ENCODE measurements at regions not wholly inside any gene's neighbourhood (a gene's known extent, or its start where the extent isn't known, plus 50 kb on each side); places are given as distances from the start of the nearest gene placed in this dataset.
"Not testable (repeated sequence)": the region's sequence is repeated elsewhere in the genome, so short reads cannot be mapped to it uniquely, and the experiment has no call there.

DNA sequence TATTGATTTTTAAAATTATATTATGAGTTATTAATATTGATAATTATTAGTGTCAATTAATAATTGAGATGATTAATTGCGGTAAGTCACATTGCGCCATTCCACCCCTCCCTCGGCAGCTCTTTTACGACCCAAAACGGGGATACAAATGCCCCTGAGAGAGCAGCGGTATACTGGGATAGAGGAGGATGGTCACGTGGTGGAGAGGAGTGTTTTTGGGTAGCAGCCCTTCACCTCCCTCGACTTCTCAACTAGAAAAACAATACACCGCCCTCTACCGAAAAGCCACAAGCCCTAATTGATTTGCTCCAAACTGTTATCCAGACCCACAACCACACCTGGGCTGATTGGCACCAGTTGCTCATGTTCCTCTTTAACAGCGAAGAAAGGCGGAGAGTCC is 71.0 kb downstream of the DAPL1 start:
- DNase-seq (ENCODE audit: low read depth); H3K4me3 ChIP-seq (ENCODE audit: control insufficient read depth, low read depth, low read length): not testable (repeated sequence)

GRCh38 chr2:158867531-158868191 is 72.5 kb downstream of the DAPL1 start:
- DNase-seq (ENCODE audit: low read depth); H3K4me3 ChIP-seq (ENCODE audit: control insufficient read depth, low read depth, low read length): not testable (repeated sequence)

DNA sequence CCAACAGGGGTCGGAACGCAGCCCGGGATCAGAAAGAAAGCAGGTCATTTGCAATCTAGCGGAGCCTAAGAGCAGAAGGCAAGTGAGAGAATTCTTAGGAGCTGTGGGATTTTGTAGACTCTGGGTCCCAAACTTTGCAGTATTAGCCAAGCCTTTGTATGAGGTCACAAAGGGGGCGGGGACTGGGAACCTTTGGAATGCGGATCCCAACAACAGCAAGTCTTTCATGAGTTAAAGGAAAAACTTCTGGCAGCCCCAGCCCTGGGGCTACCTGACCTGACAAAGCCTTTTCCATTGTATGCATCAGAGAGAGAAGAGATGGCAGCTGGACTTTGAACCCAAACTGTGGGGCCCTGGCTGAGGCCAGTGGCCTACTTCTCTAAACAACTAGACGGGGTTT is 73.3 kb downstream of the DAPL1 start:
- not testable (repeated sequence) for H3K4me3 ChIP-seq (ENCODE audit: control insufficient read depth, low read depth, low read length); DNase-seq (ENCODE audit: low read depth)

GRCh38 chr2:158869122-158869521 is 74.0 kb downstream of the DAPL1 start:
- DNase-seq (ENCODE audit: low read depth): not testable (repeated sequence)

GRCh38 chr2:158869609-158870008 is 74.5 kb downstream of the DAPL1 start:
- not testable (repeated sequence) for DNase-seq (ENCODE audit: low read depth); H3K4me3 ChIP-seq (ENCODE audit: control insufficient read depth, low read depth, low read length)

More at GRCh38 chr2:158869122-158869521, 74.0 kb downstream of the DAPL1 start:
- H3K4me3 ChIP-seq (ENCODE audit: control insufficient read depth, low read depth, low read length): not testable (repeated sequence)

DNA sequence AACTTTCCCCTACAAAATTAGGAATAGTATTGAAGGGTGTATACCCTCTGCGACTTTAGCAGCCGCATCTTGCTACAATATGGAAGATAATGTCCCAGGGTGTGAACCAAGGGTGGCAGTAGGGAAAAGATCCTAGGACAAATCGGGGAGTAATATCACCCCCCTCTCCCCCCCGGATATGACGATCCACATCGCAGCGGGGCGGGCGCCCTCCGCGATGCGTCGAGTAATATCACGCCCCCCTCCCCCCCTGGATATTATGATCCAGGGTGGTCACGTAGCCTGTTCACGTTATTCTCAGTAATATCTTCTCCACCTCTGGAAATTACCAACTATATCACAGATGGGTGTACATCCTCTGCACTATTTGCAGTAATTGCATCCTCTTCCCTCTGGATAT is 82.9 kb downstream of the DAPL1 start:
- no peak for TF ChIP-seq CTCF (IDR thresholded peaks at IDR 0.05; ENCODE audit: control insufficient read depth, insufficient read depth, low read depth, low read length, missing control alignments)
- no peak overlapping the region for H3K4me3 ChIP-seq (ENCODE audit: control insufficient read depth, low read depth, low read length)
- no peak for DNase-seq (ENCODE audit: low read depth)

- H3K4me3 ChIP-seq (ENCODE audit: control insufficient read depth, low read depth, low read length): no peak overlapping the region
- TF ChIP-seq CTCF (IDR thresholded peaks at IDR 0.05; ENCODE audit: control insufficient read depth, insufficient read depth, low read depth, low read length, missing control alignments): no peak
- no peak for DNase-seq (ENCODE audit: low read depth)
Observed at GRCh38 chr2:158879229-158879903, 84.2 kb downstream of the DAPL1 start.

GRCh38 chr2:158882297-158882696 is 86.1 kb upstream of the TANC1 start:
- no peak overlapping the region for H3K4me3 ChIP-seq (ENCODE audit: control insufficient read depth, low read depth, low read length)
- no peak for DNase-seq (ENCODE audit: low read depth)
- no peak for TF ChIP-seq CTCF (IDR thresholded peaks at IDR 0.05; ENCODE audit: control insufficient read depth, insufficient read depth, low read depth, low read length, missing control alignments)

GRCh38 chr2:158884552-158884951 is 83.9 kb upstream of the TANC1 start:
- H3K4me3 ChIP-seq (ENCODE audit: control insufficient read depth, low read depth, low read length): not testable (repeated sequence)

DNA sequence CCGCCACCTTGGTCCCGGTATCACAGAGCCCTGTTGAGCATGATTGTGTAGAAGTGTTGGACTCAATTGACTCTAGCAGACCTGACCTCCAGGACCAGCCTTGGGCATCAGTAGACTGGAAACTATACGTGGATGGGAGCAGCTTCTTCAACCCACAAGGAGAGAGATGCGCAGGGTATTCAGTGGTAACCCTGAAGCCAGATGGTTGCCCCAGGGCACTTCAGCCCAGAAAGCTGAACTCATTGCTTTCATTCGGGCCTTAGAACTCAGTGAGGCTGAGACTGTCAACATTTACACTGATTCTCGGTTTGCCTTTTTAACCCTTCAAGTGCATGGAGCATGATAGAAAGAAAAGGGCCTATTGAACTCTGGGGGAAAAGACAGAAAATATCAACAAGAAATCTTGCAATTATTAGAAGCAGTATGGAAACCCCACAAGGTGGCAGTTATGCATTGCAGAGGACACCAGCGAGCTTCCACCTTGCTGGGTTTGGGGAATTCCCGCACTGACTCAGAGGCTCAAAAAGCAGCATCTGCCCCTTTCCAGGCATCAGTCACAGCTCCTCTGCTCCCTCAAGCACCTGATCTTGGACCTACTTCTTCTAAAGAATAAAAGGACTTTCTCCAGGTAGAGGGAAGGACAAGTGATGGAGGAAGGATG is 83.3 kb upstream of the TANC1 start:
- not testable (repeated sequence) for DNase-seq (ENCODE audit: low read depth); H3K4me3 ChIP-seq (ENCODE audit: control insufficient read depth, low read depth, low read length)

More at GRCh38 chr2:158884552-158884951, 83.9 kb upstream of the TANC1 start:
- DNase-seq (ENCODE audit: low read depth): not testable (repeated sequence)

- DNase-seq (ENCODE audit: low read depth); H3K4me3 ChIP-seq (ENCODE audit: control insufficient read depth, low read depth, low read length): not testable (repeated sequence)
Observed at GRCh38 chr2:158885679-158886050, 82.8 kb upstream of the TANC1 start.
